ENCODE measurements at regions not wholly inside any gene's neighbourhood (a gene's known extent, or its start where the extent isn't known, plus 50 kb on each side); places are given as distances from the start of the nearest gene placed in this dataset.

GRCh38 chr14:51398898-51399297 lies 158.9 kb downstream of the TMX1 start:
- peak; percentile 33 for DNase-seq (ENCODE audit: low read depth)

- DNase-seq (ENCODE audit: low read depth): no peak
Observed at GRCh38 chr14:51400139-51400538, 160.1 kb downstream of the TMX1 start.

GRCh38 chr14:51401272-51401671 lies 161.2 kb downstream of the TMX1 start:
- DNase-seq (ENCODE audit: low read depth): peak; percentile 77

- DNase-seq (ENCODE audit: low read depth): no peak
Observed at GRCh38 chr14:51401756-51402155, 161.7 kb downstream of the TMX1 start.

GRCh38 chr14:51410897-51411296 lies 170.8 kb downstream of the TMX1 start:
- DNase-seq (ENCODE audit: low read depth): no peak

- DNase-seq (ENCODE audit: low read depth): no peak
Observed at GRCh38 chr14:51419685-51420084, 179.6 kb downstream of the TMX1 start.

- no peak for DNase-seq (ENCODE audit: low read depth)
Observed at GRCh38 chr14:51422704-51423103, 182.7 kb downstream of the TMX1 start.

- DNase-seq (ENCODE audit: low read depth): no peak
Observed at GRCh38 chr14:51424041-51424440, 184.0 kb downstream of the TMX1 start.

- DNase-seq (ENCODE audit: low read depth): peak; percentile 76
Observed at GRCh38 chr14:51424561-51425251, 184.7 kb downstream of the TMX1 start.

- DNase-seq (ENCODE audit: low read depth): no peak
Observed at GRCh38 chr14:51428981-51429380, 188.9 kb downstream of the TMX1 start.

- no peak for DNase-seq (ENCODE audit: low read depth)
Observed at GRCh38 chr14:51430079-51430478, 190.0 kb downstream of the TMX1 start.

- peak; percentile 58 for DNase-seq (ENCODE audit: low read depth)
Observed at GRCh38 chr14:51430633-51431032, 190.6 kb downstream of the TMX1 start.

- no peak for DNase-seq (ENCODE audit: low read depth)
Observed at GRCh38 chr14:51431033-51431709, 191.1 kb downstream of the TMX1 start.

GRCh38 chr14:51431741-51432140 lies 191.7 kb downstream of the TMX1 start:
- DNase-seq (ENCODE audit: low read depth): no peak

GRCh38 chr14:51432302-51432948 lies 192.4 kb downstream of the TMX1 start:
- DNase-seq (ENCODE audit: low read depth): no peak

- DNase-seq (ENCODE audit: low read depth): no peak
Observed at GRCh38 chr14:51436630-51437029, 196.6 kb downstream of the TMX1 start.

GRCh38 chr14:51439896-51440295 lies 199.8 kb downstream of the TMX1 start:
- no peak for DNase-seq (ENCODE audit: low read depth)

GRCh38 chr14:51441001-51441400 lies 201.0 kb downstream of the TMX1 start:
- no peak for DNase-seq (ENCODE audit: low read depth)

GRCh38 chr14:51442513-51443175 lies 202.6 kb downstream of the TMX1 start:
- peak; percentile 93 for DNase-seq (ENCODE audit: low read depth)

GRCh38 chr14:51443195-51444018 lies 203.4 kb downstream of the TMX1 start:
- DNase-seq (ENCODE audit: low read depth): no peak

GRCh38 chr14:51444353-51445000 lies 204.4 kb downstream of the TMX1 start:
- DNase-seq (ENCODE audit: low read depth): no peak

Data from fibroblast of gingiva (primary cell).